GM04504 (cell line): ENCODE measurements at regions not wholly inside any gene's neighbourhood (a gene's known extent, or its start where the extent isn't known, plus 50 kb on each side); places are given as distances from the start of the nearest gene placed in this dataset.
"Not testable (repeated sequence)": the region's sequence is repeated elsewhere in the genome, so short reads cannot be mapped to it uniquely, and the experiment has no call there.

Source experiments
- DNase-seq: peaks from one replicate; pipeline ENCODE4 v3.0.0-alpha.2; 2012; ENCODE audit warnings: low read depth

GRCh38 chr10:129046065-129046681 lies 420.9 kb upstream of the MGMT start:
- DNase-seq: no peak

- DNase-seq: no peak
These were observed 420.1 kb upstream of the MGMT start for GRCh38 chr10:129046962-129047361.

- DNase-seq: no peak
These were observed 419.4 kb upstream of the MGMT start for GRCh38 chr10:129047600-129047999.

- DNase-seq: no peak
These were observed 418.5 kb upstream of the MGMT start for GRCh38 chr10:129048513-129048912.

- no peak for DNase-seq
These were observed 417.5 kb upstream of the MGMT start for GRCh38 chr10:129049501-129049900.

GRCh38 chr10:129055225-129055624 lies 411.8 kb upstream of the MGMT start:
- DNase-seq: no peak

GRCh38 chr10:129055986-129056385 lies 411.1 kb upstream of the MGMT start:
- DNase-seq: no peak

- no peak for DNase-seq
These were observed 410.0 kb upstream of the MGMT start for GRCh38 chr10:129056734-129057689.

- DNase-seq: no peak
These were observed 409.0 kb upstream of the MGMT start for GRCh38 chr10:129057856-129058663.

GRCh38 chr10:129058664-129059155 lies 408.3 kb upstream of the MGMT start:
- DNase-seq: no peak

- DNase-seq: no peak
These were observed 407.1 kb upstream of the MGMT start for GRCh38 chr10:129059977-129060376.

GRCh38 chr10:129063212-129063611 lies 403.8 kb upstream of the MGMT start:
- DNase-seq: no peak

- no peak for DNase-seq
These were observed 403.2 kb upstream of the MGMT start for GRCh38 chr10:129063877-129064276.

- DNase-seq: not testable (repeated sequence)
These were observed 400.5 kb upstream of the MGMT start for GRCh38 chr10:129066529-129066928.

GRCh38 chr10:129071411-129071810 lies 395.6 kb upstream of the MGMT start:
- DNase-seq: not testable (repeated sequence)

- DNase-seq: no peak
These were observed 392.1 kb upstream of the MGMT start for GRCh38 chr10:129074939-129075338.

GRCh38 chr10:129075508-129075907 lies 391.5 kb upstream of the MGMT start:
- DNase-seq: no peak

- DNase-seq: no peak
These were observed 391.1 kb upstream of the MGMT start for GRCh38 chr10:129075927-129076326.

GRCh38 chr10:129078346-129078745 lies 388.7 kb upstream of the MGMT start:
- DNase-seq: no peak

- no peak for DNase-seq
These were observed 388.3 kb upstream of the MGMT start for GRCh38 chr10:129078746-129079145.

GRCh38 chr10:129079705-129080104 lies 387.3 kb upstream of the MGMT start:
- DNase-seq: no peak

GRCh38 chr10:129085811-129086210 lies 381.2 kb upstream of the MGMT start:
- DNase-seq: no peak
